ENCODE measurements at regions not wholly inside any gene's neighbourhood (a gene's known extent, or its start where the extent isn't known, plus 50 kb on each side); places are given as distances from the start of the nearest gene placed in this dataset.

DNA sequence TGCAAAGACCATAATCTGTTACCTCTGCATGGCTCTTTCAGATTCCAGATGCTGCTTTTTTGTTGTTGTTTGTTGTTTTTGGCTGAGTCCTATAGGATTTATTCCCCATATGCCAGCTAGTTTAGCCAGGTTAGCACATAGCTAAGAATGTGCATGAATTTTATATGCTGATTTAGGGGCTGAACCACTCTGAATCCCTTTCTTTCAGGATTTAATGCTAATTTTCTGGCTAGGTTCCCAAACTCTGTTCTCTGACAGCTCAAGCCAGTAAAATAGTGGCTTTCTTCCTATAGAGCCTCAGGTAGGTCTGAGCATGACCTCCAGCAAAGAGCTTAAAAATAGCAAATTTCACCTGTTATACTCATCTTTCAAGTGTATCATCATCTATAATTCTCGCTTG, 521.4 kb downstream of the CAAP1 start:
- DNase-seq: no peak

DNA sequence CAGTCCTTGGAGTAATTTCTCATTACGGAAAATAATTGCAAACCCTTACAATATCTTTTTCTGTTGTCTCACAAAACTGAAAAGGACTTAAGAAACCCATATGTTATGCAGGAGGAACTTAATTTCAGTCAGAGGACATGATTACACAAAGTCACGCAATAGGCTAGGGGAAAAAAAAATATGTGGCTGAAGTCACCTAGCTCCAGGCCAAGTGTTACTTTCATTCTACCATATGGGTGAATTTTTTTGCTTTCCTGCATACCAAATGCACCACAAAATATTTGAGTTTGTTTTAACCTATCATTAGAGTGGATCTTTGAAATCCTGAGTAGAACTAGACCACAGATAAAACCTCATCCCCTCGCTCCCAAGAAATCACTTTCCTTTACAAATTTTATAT, 523.5 kb downstream of the CAAP1 start:
- no peak for DNase-seq

DNA sequence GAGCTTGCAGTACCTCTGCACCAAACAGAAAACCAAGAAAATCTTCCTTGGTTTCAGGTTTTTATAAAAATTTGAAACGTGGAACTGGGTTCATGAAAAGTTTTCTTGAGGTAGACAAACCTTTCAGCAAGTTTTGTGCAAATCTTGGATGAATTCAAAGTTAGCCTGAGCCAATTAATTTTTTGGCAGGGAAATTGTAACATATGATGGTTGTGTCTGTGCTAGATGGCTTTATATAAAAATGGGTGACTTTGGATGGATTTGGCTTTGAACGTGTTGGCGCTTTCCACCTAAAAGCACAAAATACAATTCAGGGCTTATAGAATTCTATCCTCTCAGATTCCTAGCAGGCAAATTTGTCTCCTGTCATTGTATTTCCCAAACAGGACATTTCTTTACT, 524.4 kb downstream of the CAAP1 start:
- no peak for DNase-seq

DNA sequence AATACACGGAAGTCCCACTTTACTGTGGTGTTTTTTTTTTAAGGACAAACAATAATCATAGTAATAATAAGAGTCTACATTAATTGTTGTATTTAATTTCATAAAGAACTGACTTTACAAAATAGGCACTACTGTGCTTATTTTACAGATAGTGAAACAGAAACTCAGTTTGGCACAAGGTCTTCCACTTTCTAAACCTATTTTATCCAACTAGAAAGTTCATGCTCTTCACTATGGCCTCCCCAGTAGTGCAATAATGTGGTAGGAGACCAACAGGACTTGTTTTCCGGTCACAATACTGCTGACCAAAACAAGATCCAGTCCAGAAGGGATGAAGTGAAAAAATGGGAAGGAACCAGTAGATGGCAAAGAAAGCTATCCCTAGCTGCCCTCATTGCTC, 531.6 kb downstream of the CAAP1 start:
- no peak for DNase-seq

DNA sequence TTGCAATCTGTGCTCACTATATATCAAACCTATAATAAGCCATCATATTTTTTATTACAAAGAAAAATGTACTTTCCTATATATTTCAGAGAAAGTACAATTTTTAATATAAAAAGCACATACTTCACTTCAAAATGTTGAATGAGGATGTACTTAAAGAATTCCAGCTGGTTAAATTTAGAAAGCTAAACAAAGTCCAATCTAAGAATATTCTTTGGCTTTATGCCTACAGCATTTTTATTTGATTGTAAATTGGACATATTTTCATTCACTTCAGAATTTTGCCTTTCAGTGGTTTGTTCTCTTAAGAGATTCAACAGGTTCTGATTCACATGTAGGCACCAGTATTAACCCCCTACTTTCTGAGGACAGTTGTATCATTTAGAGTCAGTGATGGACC, 533.8 kb downstream of the CAAP1 start:
- no peak for DNase-seq

DNA sequence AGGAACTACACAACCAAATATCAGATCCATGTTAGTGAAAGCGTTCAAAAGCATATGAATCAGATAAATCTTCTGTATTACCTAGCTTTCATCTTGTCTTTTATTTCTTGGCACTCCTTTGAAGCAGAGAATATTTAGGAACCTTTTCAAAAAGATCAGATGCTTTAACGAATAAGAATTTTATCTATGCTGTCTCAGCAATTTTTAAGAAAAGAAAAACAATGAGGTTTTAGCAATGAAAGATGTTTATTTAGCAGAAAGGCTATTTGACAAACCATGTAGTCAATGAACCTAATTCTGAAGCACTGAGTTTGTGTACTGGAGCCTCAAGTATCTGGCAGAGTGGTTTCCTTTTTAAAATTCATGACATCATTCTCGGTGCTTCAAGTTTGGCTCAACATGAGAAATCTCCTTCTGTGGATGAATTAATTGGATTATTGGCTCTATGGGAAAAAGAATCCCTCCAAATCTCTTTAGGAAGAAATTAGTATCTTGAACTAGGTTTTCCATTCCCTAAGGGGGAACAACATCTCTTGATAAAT, 534.7 kb downstream of the CAAP1 start:
- no peak for DNase-seq

DNA sequence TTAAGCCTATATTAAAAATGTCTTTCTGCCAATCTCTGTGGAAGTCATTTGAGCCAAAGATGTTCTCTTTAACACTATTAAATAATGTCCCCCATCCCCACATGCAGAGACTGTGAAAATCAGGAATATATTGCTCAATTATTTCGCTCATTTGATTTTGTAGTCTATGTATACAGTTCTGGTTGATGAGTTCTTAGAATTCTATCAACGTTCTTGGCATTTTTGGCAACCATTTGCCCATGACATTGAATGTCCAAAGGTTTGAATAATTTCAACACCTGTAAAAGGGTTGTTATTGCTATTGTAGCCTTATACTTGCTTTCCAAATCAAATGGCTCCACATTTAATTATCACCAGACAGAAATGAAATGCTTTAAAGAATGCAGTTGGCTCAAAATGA, 536.1 kb downstream of the CAAP1 start:
- DNase-seq: no peak

DNA sequence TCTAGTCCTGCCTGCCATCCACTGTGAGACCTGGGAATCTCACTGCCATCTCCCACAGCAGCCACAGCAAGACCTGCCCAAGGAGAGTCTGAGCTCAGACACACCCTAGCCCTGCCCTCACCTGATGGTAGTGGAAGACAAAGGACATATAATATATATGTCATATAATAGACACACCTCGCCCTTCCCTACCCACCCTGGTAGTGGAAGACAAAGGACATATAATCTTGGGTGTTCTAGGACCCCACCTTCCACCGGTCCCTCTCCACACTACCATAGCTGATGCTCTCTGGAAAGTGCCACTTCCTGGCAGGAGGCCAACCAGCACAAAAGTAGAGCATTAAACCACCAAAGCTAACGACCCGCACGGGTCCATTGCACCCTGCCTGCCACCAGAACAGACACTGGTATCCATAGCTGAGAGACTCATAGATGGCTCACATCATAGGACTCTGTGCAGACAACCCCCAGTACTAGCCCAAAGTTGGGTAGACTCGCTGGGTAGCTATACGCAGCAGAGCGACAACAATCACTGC, 545.6 kb downstream of the CAAP1 start:
- no peak for DNase-seq

DNA sequence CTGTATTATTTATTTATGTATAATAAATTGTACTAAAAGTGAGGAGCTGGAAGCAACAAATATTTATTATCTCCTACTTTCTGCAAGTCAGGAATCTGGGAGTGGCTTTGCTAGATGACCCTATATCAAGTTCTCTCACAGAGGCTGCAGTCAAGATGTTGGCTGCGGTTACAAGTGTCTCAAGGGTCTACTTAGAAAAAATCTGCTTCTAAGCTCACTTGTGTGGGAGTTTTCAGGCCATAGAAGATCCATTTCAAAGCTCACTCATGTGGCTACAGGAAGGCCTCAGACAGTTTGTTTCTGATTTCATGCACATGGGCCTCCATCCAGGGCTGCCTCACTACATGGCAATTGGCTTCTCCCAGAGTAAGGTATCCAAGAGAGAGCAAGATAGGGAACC, 551.1 kb downstream of the CAAP1 start:
- no peak for DNase-seq

DNA sequence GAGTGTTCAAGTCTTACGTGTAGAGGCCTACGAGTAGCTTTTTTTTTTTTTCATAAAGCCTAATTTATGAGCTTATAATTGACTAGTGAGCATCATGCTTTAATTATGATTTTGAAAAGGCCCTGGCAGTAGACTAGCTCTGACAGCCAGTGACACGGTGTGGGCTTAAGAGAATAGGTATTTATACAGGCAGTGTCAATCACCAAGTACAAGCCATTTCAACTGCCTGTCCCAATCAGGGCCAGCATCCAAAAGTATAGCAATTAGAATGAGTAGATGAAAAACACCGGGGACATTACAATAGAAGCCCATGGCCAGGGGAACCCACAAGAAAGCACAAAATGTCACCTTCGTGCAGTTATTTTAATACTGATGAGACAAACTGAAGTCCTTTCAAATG, 552.8 kb downstream of the CAAP1 start:
- DNase-seq: no peak

DNA sequence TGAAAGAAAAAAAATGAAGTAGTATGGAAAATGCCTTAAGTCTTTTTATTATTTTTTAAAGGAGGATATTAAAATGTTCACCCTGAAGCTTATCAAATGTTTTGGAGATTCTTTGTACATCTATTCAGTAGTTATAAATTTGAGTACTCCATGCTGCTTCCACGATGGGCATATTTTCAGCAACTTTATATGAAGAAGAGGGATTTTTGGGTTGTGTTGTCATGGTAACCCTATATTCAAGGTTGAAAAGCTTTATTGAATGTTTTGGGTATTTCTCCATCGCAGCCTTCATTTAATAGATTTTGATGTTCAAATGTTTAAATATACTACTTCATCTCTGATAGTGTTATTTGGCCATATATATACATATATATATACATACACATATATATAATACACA, 557.5 kb downstream of the CAAP1 start:
- no peak for DNase-seq

DNA sequence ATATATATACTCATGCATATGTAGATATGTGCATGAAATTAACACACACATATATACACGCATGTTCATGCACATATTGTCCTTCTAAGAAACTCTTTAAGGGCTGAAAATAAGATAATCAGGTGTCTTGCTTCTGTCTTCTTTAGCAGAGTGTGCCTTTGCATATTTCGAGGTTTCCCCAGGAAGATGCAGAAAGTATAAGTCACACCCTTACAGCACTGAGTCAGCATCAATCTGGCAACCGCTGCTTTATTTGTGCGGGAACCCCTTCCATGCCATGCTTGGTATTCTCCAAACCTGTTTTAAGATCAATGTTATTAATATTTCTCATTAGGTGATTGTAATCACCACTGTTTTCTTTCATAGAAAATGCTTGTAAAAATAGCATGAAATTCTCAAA, 557.9 kb downstream of the CAAP1 start:
- DNase-seq: no peak

DNA sequence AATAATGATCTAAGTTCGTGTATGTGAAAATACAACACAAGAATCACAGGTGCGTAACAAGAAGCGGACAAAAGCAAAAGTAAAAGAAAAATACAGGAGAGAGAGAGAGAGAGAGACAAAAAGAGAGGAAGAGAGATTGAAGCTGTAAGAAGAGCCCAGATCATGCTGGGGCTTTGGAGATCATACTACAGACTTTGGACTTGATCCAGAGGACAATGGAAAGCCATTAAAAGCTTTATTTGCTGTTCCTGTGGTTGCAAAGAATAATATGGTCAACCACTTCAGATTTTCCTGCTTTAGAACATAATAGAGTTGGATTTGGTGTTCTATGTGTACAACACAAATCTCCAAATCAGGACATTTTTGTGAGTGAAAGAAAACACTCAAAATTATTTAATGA, 561.4 kb downstream of the CAAP1 start:
- peak; percentile 77 for DNase-seq

DNA sequence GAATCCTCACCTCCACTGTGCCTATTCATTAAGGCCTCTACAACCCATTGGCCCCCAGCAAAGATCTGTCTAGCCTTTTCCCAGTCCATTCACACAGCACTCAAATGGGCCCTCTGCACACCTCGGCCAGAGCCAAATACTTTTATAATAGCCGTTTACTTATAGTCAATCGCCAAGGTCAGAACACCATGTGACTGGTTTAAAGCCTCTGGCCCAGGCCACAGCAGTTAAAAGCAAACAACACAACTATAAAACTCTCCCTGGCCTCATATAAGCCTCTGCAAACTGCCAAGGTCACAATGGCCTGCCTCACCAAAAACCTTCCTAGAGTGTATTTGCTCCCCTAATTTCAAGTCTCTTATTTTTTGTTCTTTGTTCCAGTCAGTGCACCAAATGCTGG, 562.6 kb downstream of the CAAP1 start:
- DNase-seq: no peak

DNA sequence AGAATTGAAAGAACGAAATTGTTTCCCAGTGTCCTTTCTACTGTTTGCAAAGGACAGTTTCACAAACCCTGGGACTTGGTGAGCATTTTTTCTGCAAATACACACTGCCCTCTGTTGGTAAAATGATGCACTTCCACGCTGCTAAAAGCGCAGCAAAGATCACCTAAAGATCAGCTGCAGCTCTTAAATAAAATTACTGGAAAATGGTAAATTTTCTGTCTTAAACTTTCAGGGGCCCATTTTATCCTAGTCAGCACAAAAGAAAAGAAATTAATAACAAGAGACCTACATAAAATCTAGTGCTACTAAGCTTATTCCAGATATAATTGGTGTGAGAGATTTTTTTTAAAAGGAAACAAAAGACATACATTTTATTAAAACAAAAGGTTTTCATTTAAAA, 566.0 kb downstream of the CAAP1 start:
- peak; percentile 56 for DNase-seq

DNA sequence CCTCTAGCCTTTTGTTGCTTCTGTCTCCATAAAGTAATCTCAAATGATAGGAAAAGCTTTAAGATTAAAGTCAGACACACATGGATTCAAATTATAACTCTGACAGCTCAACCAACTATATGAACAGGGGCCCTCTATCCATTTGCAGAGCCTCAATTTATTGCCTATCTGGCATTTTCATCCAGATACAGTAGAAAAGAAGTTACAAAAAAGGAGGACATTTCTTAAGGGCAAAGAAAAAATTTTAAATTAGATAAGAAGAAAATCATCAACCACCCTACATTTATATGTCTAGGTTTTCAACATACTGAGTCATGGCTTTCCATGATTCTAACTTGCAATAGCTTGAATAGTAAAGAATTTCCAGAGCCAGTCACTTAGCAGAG, 567.2 kb downstream of the CAAP1 start:
- DNase-seq: no peak

DNA sequence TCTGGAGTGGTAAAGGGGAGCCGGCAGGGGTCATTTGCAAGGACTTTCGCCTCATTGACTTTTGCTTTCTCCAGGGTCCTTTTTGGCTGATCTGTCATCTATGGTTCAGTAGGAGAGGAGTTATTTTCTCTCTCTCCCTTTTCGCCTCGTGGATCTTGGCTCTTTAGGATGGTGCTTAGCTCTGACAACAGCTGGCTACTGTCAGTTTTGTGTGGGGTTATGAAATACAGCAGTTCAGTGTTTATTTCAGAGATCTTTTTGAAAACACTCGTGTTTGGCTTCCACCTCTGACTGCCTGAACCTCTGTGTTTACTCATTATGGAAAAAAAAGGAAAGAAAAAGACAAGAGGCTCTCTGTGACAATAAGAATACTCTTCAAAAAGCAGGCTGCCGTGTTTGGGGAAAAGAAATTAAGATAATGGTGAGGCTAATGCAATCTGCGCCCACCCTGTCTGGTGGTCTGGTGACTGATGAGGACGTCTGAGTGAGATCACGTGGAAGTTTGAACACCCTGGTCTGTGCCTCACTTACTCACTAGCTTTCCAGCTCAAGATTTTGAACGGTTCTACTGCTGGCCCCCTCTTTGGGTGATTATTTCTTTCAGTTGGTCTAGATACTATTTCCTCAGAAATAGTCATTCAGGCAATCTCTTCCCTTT, 567.7 kb downstream of the CAAP1 start:
- no peak for DNase-seq

DNA sequence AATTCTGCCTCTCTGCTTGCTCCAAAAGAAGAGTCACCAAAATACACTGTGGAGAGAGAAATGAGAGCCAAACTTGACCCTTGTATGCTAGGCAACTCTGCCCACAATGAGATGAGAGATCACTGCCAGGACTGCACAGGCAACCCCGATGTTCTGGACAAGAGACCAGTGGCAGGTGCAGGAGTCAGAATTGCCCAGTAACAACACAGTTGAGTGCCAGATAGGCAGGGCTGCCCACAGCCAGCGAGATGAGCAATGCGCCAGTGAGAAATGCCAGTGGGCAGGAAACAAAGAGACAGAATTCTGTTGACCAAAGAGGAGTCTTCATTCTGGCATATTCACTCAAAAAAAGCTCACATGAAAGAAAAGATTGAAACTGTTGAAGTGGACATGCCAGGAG, 570.7 kb downstream of the CAAP1 start:
- DNase-seq: no peak

DNA sequence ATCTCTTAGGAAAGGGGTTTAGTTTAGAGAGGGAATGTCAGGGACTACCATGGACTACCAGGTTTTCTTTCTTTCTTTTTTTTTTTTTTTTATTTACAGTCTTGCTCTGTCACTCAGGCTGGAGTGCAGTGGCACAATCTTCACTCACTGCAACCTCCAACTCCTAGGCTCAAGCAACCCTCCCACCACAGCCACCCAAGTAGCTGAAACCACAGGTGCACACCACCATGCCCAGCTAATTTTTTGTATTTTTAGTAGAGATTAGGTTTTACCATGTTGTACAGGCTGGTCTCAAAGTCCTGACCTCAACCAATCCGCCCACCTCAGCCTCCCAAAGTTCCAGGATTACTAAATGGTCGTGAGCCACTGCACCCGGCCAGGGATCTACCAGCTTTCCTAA, 572.7 kb downstream of the CAAP1 start:
- no peak for DNase-seq

DNA sequence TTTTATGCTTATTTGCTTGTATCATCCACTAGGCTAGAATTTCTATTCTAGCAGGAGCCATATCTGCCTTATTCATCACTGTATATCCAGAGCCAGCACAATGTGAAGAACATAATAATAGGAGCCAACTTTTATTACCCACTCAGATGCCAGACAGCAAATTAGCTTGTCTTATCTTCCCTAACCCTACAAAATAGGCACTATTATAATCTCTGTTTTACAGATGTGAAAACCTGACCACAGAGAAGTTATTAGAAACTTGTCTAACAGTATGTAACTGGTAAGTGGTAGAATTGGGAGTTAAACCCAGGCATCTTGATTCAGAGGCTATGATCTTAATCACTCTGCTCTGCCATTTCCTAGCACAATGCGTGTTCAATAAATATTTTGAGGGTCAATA, 579.5 kb downstream of the CAAP1 start:
- no peak for DNase-seq

DNA sequence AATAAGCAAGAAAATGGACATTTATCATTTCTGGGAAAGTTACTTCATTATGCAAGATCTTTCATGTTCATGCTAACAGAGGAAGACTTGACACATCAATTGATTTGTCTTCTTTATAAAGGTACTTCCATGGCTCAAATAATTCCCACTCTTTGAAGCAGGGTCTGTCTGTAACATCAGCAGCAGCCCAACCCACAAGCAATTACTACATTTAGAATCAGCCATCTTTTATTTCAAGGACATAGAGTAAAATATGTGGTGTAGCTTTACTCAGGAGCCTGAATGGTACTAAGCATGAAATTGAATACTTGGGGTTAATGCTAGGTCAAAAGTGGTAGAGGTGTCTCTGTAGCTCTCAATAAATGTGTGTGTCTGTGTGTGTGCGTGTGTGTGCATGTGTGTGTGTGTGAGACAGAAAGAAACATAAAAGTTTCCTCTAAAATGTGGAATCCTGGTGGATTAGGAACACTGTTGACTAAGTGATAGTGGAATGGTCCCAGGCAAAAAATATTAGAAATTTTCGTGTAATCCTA, 581.1 kb downstream of the CAAP1 start:
- DNase-seq: no peak

DNA sequence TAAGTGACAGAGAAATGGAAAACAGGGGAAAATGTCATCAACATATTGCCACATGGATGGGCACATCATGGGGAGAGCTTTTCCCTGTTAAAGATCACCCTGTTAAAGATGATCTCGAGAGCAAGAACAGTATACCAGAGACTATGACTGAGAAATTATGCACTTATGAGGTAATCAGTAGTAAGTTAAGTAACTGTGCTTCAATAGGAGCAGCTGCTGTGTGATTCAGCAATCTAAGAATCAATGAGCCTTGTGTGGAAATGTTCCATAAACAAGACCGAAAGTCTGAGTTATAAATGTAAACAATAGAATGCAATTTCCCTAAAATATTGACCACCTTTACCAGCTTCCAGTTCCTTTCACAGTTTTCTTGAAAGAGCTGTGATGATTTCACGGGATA, 582.3 kb downstream of the CAAP1 start:
- no peak for DNase-seq

DNA sequence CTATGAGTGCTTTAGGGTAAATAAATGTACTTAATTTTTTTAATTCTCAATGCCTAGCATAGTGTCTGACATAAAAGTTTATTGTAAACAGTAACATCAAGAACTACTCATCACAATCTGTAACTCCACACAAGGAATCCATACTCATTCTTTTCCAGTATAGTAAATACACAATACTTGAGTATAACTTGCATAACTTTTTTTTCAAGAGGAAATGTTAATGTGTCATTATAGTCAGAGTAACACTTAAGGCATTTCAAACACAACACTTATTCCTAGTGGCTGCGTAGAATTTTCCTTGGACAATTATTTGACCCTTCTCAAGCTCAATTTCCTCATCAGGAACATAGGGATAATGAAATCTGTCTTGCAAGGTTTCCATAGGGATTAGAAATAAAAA, 584.3 kb downstream of the CAAP1 start:
- no peak for DNase-seq

DNA sequence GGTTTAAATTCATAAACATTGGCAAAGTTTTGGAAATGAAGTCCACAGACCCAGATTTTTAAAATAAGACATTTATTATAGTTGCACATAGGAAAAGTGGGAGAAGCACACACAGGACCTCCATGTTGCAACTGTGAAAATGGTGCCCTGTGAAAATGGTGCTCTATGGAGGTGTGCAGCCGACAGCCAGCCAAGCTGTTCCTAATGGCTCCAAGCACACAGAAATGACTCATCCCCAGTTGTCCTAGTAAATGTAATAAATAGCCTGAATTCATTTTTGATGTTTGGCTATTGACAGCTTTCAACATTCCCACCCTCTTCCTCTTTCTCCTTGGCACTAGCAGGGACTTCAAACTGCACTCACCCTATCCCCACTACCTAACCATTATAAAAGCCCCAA, 590.9 kb downstream of the CAAP1 start:
- no peak for DNase-seq

DNA sequence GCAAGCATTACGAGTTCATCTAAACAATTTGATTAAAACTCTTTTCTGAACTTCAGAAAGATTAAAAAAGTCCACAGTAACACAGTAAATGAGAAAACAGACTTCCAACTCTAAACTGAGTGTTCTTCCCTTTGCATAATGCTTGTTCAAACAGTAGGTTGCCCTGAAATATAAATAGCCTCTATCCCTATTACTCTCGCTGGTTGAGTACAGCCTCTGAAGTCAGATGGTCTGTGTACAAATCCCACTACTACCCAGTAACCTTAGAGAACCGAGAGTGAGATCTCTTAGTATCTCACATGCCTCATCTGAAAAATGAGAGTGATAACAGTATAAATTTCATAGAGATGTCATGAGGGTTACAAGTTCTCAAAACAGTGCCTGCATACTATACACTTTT, 591.6 kb downstream of the CAAP1 start:
- DNase-seq: no peak

All from SHP77 treated with DMSO at 0.1 percent for 48 hours (cell line).